Upper lobe of left lung (tissue), 6 donors: ENCODE measurements at regions not wholly inside any gene's neighbourhood (a gene's known extent, or its start where the extent isn't known, plus 50 kb on each side); places are given as distances from the start of the nearest gene placed in this dataset.

Source experiments
- ATAC-seq, 2 donors: fragments of 200-7000 bp; cut with Tn5 transposase; one replicate each; pipeline ENCODE4 v1.9.1; 2022; ENCODE audit warnings: mild to moderate bottlenecking in 2 of 2, moderate library complexity in 2 of 2; ENCODE audit not compliant: low FRiP score in 2 of 2
- DNase-seq, 2 donors: peaks; one replicate each; pipeline ENCODE4 v3.0.0-alpha.2; 2019 to 2020
- H3K27ac ChIP-seq, 4 donors: fragments of 200-600 bp; sonication (generic); one replicate each; pipeline ENCODE4 v1.5.1; 2016 to 2019
- H3K27me3 ChIP-seq, 4 donors: fragments of 200-600 bp; sonication (generic); one replicate each; pipeline ENCODE4 v1.5.1; 2017 to 2019
- H3K36me3 ChIP-seq, 4 donors: fragments of 200-600 bp; sonication (generic); one replicate each; pipeline ENCODE4 v1.5.1; 2016 to 2019
- H3K4me1 ChIP-seq, 4 donors: fragments of 200-600 bp; sonication (generic); one replicate each; pipeline ENCODE4 v1.5.1; 2018 to 2019
- H3K4me3 ChIP-seq, 4 donors: fragments of 200-600 bp; sonication (generic); one replicate each; pipeline ENCODE4 v1.5.1; 2017 to 2019; ENCODE audit warnings: mild to moderate bottlenecking in 2 of 4, moderate library complexity in 1 of 4
- H3K9me3 ChIP-seq, 4 donors: fragments of 200-600 bp; sonication (generic); one replicate each; pipeline ENCODE4 v1.5.1; 2018 to 2019
- CTCF ChIP-seq, 6 experiments: fragments of 450-650 bp in 4 of 6; fragments of 200-600 bp in 2 of 6; sonication (generic) in 2 of 6; IDR thresholded peaks; one replicate each; pipeline ENCODE4 v1.5.1; 2016 to 2019; ENCODE audit warnings: antibody characterized with exemption in 6 of 6
- EP300 ChIP-seq, 4 donors: sonication (generic); formaldehyde crosslinking; IDR thresholded peaks; one replicate each; pipeline ENCODE4 v1.5.1; 2017; ENCODE audit warnings: antibody characterized with exemption in 4 of 4, control low read depth in 2 of 4
- POLR2A ChIP-seq, 4 donors: fragments of 450-650 bp; IDR thresholded peaks; one replicate each; pipeline ENCODE4 v1.5.1; 2016 to 2017; ENCODE audit warnings: antibody characterized with exemption in 4 of 4, mild to moderate bottlenecking in 2 of 4
- POLR2AphosphoS5 ChIP-seq, 2 donors: sonication (generic); formaldehyde crosslinking; IDR thresholded peaks; one replicate each; pipeline ENCODE4 v1.5.1; 2017; ENCODE audit warnings: antibody characterized with exemption in 2 of 2
- WGBS, 2 donors: methylation state at CpG; one replicate each; pipeline ENCODE4 v1.1.5; 2017 to 2018; 5-methylcytosine and 5-hydroxymethylcytosine counted together
- donor health status: DM: no; HTN: no; CAD: no; lungs with moderate emphysema.
- donor health status: DM: no; HTN: yes; CAD: no; lungs with severe emphysema.

DNA sequence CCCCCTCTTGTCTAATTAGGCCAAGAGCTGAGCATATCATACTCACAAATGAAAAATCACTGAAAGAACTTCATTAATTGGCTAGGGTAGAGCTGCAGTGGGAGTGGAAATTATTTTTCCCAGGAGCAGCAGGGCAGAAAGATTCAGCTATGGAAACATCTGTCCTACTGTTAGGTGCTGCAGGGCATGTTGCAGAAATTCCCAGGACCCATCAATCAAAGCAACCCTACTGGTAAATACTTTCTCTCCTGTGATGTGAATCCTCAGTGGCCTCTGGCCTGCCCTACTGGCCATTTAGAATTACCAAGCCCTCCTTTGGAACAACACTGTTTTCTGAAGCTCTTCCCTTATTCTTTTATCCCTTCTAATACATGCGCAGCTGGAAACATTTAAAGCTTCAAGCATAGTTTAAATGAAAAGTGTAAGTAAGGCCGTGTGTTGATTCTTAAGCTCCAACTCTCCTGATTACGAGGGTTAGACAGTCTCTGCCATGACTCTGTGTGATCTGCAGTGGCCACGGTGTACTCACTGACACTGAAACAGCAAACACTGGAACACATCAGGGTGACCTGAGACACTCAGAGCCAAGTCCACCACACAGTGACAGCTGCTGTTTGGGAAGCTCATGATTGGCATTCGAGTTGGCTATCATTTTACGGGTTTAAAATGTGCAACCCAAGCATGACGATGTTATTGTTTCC lies 62.6 kb upstream of the TMCC3 start:
- ATAC-seq: no peak
- WGBS, 2 donors: 91 to 93% methylated on average over 7 of the region's 7 CpGs

GRCh38 chr12:94710933-94711332 lies 60.6 kb upstream of the TMCC3 start:
- Histone ChIP-seq H3K27ac (no peak overlapping the region), H3K9me3 (no peaks in the 10 kb centered on the region), H3K27me3 (no peaks in the 10 kb centered on the region), H3K4me1 (no peaks in the 10 kb centered on the region), H3K36me3 (no peaks in the 10 kb centered on the region), H3K4me3 (no peak overlapping the region)
- ATAC-seq (no peak), DNase-seq (no peak)
- no peak for TF ChIP-seq EP300 (IDR thresholded peaks at IDR 0.05)
- TF ChIP-seq POLR2A (IDR thresholded peaks at IDR 0.05): no peak
- TF ChIP-seq POLR2AphosphoS5 (IDR thresholded peaks at IDR 0.05): no peak
- peak in 2 of 6 experiments; percentile 27 for TF ChIP-seq CTCF (IDR thresholded peaks at IDR 0.05)
- 76 to 80% methylated on average over 3 of the region's 3 CpGs for WGBS, 2 donors

More for the DNA sequence above, 62.6 kb upstream of the TMCC3 start:
- Histone ChIP-seq H3K27ac (no peak overlapping the region), H3K9me3 (no peaks in the 10 kb centered on the region), H3K4me3 (no peak overlapping the region), H3K36me3 (no peaks in the 10 kb centered on the region), H3K27me3 (no peaks in the 10 kb centered on the region), H3K4me1 (no peaks in the 10 kb centered on the region)
- DNase-seq: no peak
- TF ChIP-seq POLR2A (IDR thresholded peaks at IDR 0.05): no peak
- no peak for TF ChIP-seq POLR2AphosphoS5 (IDR thresholded peaks at IDR 0.05)
- TF ChIP-seq EP300 (IDR thresholded peaks at IDR 0.05): no peak
- TF ChIP-seq CTCF (IDR thresholded peaks at IDR 0.05): no peak

GRCh38 chr12:94707892-94708291 lies 57.5 kb upstream of the TMCC3 start:
- H3K9me3 ChIP-seq: no peaks in the 10 kb centered on the region
- ATAC-seq (peak in 1 of 2 donors; percentile 82), DNase-seq (no peak)
- no peak overlapping the region for H3K4me3 ChIP-seq
- no peaks in the 10 kb centered on the region for H3K36me3 ChIP-seq
- peaks cover 0 to 8% (median 7%) of the 10 kb centered on the region in 4 donors for H3K4me1 ChIP-seq
- no peak overlapping the region for H3K27ac ChIP-seq
- no peak for TF ChIP-seq POLR2AphosphoS5 (IDR thresholded peaks at IDR 0.05)
- TF ChIP-seq CTCF (IDR thresholded peaks at IDR 0.05): no peak
- TF ChIP-seq POLR2A (IDR thresholded peaks at IDR 0.05): no peak
- TF ChIP-seq EP300 (IDR thresholded peaks at IDR 0.05): no peak
- 46 to 50% methylated on average over 9 of the region's 9 CpGs for WGBS, 2 donors
- H3K27me3 ChIP-seq: no peaks in the 10 kb centered on the region

- WGBS, 2 donors: 94 to 99% methylated on average over 3 of the region's 3 CpGs
- Histone ChIP-seq H3K9me3 (no peaks in the 10 kb centered on the region), H3K36me3 (no peaks in the 10 kb centered on the region), H3K4me1 (peaks cover 0 to 8% (median 7%) of the 10 kb centered on the region in 4 donors), H3K4me3 (no peak overlapping the region), H3K27me3 (no peaks in the 10 kb centered on the region), H3K27ac (no peak overlapping the region)
- no peak for ATAC-seq
- TF ChIP-seq POLR2AphosphoS5 (IDR thresholded peaks at IDR 0.05) (no peak), EP300 (IDR thresholded peaks at IDR 0.05) (no peak), POLR2A (IDR thresholded peaks at IDR 0.05) (no peak), CTCF (IDR thresholded peaks at IDR 0.05) (no peak)
- no peak for DNase-seq
Observed at GRCh38 chr12:94707036-94707435, 56.7 kb upstream of the TMCC3 start.

DNA sequence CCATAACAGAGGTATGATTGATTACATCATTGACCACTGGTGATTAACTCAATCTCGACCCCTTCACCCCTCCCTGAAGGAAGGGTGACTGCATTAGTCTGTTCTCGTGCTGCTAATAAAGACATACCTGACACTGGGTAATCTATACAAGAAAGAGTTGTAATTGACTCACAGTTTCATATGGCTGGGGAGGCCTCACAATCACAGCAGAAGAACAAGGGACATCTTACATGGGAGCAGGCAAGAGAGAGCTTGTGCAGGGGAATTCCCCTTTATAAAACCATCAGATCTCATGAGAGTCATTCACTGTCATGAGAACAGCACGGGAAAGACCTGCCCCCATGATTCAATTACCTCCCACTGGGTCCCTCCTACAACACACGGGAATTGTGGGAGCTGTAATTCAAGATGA lies 55.9 kb upstream of the TMCC3 start:
- no peak overlapping the region for H3K27ac ChIP-seq
- no peak for ATAC-seq
- 78 to 100% methylated on average over 2 to 4 of the region's 4 CpGs for WGBS, 2 donors
- no peaks in the 10 kb centered on the region for H3K9me3 ChIP-seq
- no peaks in the 10 kb centered on the region for H3K27me3 ChIP-seq
- peaks cover 0 to 8% (median 7%) of the 10 kb centered on the region in 4 donors for H3K4me1 ChIP-seq
- no peak for TF ChIP-seq POLR2AphosphoS5 (IDR thresholded peaks at IDR 0.05)
- no peak for TF ChIP-seq EP300 (IDR thresholded peaks at IDR 0.05)
- TF ChIP-seq POLR2A (IDR thresholded peaks at IDR 0.05): no peak
- no peak for TF ChIP-seq CTCF (IDR thresholded peaks at IDR 0.05)
- no peak for DNase-seq
- no peaks in the 10 kb centered on the region for H3K36me3 ChIP-seq
- no peak overlapping the region for H3K4me3 ChIP-seq
